Parathyroid adenoma (tissue), 2 donors: ENCODE measurements at regions not wholly inside any gene's neighbourhood (a gene's known extent, or its start where the extent isn't known, plus 50 kb on each side); places are given as distances from the start of the nearest gene placed in this dataset.

Source experiments
- H2AFZ ChIP-seq: fragments of 300-600 bp; sonication (generic); one replicate; pipeline ENCODE4 v1.7.0; 2017; ENCODE audit warnings: antibody characterized with exemption, mild to moderate bottlenecking
- H3K27ac ChIP-seq: fragments of 300-600 bp; sonication (generic); one replicate; pipeline ENCODE4 v1.7.0; 2017
- H3K27me3 ChIP-seq: fragments of 300-600 bp; sonication (generic); one replicate; pipeline ENCODE4 v1.7.0; 2017; ENCODE audit warnings: low read length; ENCODE audit not compliant: control insufficient read depth, insufficient read depth
- H3K36me3 ChIP-seq: fragments of 300-600 bp; sonication (generic); one replicate; pipeline ENCODE4 v1.7.0; 2017; ENCODE audit warnings: low read length; ENCODE audit not compliant: control insufficient read depth, insufficient read depth
- H3K4me1 ChIP-seq: fragments of 300-600 bp; sonication (generic); one replicate; pipeline ENCODE4 v1.7.0; 2017; ENCODE audit warnings: control low read depth
- H3K4me2 ChIP-seq: fragments of 300-600 bp; sonication (generic); one replicate; pipeline ENCODE4 v1.7.0; 2017; ENCODE audit warnings: low read length
- H3K4me3 ChIP-seq: fragments of 300-600 bp; sonication (generic); one replicate; pipeline ENCODE4 v1.7.0; 2017; ENCODE audit warnings: low read depth, low read length
- H3K79me2 ChIP-seq: fragments of 300-600 bp; sonication (generic); one replicate; pipeline ENCODE4 v1.7.0; 2017; ENCODE audit warnings: control low read depth
- H3K9ac ChIP-seq: fragments of 300-600 bp; sonication (generic); one replicate; pipeline ENCODE4 v1.7.0; 2017; ENCODE audit warnings: mild to moderate bottlenecking
- H3K9me3 ChIP-seq: fragments of 300-600 bp; sonication (generic); one replicate; pipeline ENCODE4 v1.7.0; 2017; ENCODE audit warnings: low read length; ENCODE audit not compliant: control insufficient read depth
- TF ChIP-seq, protein P1 (sequence below): fragments of 300-600 bp; sonication (generic); IDR thresholded peaks from one replicate; pipeline ENCODE4 v1.7.0; 2017; ENCODE audit warnings: antibody characterized with exemption, mild to moderate bottlenecking
- donor health status: primary hyperparathyroidism.

DNA sequence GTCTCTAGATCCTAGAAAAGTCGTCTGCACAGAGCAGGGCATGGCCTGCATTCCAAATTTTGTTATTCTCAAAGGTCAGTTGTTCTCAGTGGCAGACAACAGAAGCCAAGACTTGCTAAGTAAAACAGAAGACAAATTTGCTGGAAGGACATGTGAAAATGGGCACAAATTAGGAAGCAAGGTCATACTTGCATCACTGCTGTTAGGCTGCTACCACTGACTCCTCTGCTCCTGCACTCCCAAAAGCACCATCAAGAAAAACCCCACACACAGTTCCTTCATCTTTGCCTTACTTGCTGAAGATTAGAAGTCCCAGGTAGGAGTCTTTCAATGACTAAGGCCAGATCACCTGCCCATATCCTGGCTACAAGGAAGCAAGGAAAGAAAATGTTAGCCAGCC is 69.9 kb upstream of the ATP2C1 start:
- TF ChIP-seq, protein P1, sequence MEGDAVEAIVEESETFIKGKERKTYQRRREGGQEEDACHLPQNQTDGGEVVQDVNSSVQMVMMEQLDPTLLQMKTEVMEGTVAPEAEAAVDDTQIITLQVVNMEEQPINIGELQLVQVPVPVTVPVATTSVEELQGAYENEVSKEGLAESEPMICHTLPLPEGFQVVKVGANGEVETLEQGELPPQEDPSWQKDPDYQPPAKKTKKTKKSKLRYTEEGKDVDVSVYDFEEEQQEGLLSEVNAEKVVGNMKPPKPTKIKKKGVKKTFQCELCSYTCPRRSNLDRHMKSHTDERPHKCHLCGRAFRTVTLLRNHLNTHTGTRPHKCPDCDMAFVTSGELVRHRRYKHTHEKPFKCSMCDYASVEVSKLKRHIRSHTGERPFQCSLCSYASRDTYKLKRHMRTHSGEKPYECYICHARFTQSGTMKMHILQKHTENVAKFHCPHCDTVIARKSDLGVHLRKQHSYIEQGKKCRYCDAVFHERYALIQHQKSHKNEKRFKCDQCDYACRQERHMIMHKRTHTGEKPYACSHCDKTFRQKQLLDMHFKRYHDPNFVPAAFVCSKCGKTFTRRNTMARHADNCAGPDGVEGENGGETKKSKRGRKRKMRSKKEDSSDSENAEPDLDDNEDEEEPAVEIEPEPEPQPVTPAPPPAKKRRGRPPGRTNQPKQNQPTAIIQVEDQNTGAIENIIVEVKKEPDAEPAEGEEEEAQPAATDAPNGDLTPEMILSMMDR = no peak
- Histone ChIP-seq H3K79me2 (no peaks in the 10 kb centered on the region), H3K36me3 (no peaks in the 10 kb centered on the region), H3K27ac (no peak overlapping the region), H3K4me3 (no peak overlapping the region), H3K9me3 (no peaks in the 10 kb centered on the region), H3K9ac (no peak overlapping the region), H3K4me2 (no peak overlapping the region), H3K4me1 (no peaks in the 10 kb centered on the region), H2AFZ (no peak overlapping the region), H3K27me3 (no peaks in the 10 kb centered on the region)

DNA sequence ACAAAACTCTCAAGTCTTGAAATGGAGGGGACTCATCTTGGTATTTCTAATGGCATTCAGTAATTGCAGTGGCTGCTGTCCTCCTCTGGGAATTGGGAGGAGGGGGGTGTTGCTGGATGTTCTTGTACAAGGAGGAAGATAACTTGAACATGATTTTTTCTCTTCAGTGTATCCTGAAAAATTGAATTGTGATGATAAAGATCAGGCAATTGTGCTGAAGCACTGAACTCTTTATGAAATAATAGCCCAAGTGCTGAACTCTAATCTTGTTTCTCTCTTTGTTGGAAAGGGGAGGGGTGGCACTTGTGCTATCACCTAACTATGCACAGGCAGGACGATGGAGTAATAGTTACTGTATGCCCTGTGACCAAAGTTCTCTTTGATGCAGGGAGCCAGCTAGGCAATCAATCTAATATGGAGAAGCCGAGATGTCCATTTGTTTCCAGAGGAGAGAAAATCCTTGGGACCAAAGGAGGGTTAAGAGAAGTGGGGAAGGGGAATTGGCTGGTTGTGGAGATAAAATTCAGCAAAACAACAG is 68.1 kb upstream of the ATP2C1 start:
- Histone ChIP-seq H3K36me3 (no peaks in the 10 kb centered on the region), H3K9me3 (no peaks in the 10 kb centered on the region), H3K4me3 (no peak overlapping the region), H3K27me3 (no peaks in the 10 kb centered on the region), H3K9ac (no peak overlapping the region), H3K27ac (no peak overlapping the region), H3K79me2 (no peaks in the 10 kb centered on the region), H3K4me2 (no peak overlapping the region), H2AFZ (no peak overlapping the region), H3K4me1 (no peaks in the 10 kb centered on the region)
- TF ChIP-seq, protein P1 = no peak

DNA sequence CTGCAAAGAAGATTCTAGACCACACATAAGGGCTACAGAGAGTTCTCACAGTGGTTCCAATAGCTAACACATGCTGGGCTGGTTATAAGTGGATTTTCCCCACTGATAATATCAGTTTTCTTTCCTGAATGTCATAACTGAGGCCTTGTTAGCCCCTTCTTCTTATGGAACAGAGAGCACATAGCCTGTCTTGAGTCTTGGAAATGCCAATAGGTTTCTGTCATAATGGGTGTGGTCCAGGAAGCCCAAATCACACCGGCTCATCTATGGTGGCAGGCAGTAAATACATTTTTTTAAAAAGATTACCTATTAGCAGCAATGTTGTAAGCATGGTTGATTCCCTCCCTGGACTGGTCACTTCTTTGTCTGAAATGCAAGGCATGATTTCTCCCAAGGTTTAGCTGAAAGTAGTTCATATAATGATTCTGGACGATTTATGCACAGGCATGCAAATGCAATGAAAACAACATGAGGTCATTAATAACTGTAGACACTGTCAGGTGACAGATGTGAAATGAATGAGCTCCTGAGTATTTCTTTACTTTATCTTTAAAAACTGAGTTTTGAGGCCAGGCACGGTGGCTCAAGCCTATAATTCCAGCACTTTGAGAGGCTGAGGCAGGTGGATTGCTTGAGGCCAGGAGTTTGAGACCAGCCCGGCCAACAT is 67.2 kb upstream of the ATP2C1 start:
- H3K4me3 ChIP-seq = no peak overlapping the region
- no peaks in the 10 kb centered on the region for H3K9me3 ChIP-seq
- TF ChIP-seq, protein P1 = no peak
- no peaks in the 10 kb centered on the region for H3K4me1 ChIP-seq
- H3K36me3 ChIP-seq = no peaks in the 10 kb centered on the region
- H3K27me3 ChIP-seq = no peaks in the 10 kb centered on the region
- H3K9ac ChIP-seq = no peak overlapping the region
- H3K79me2 ChIP-seq = no peaks in the 10 kb centered on the region
- no peak overlapping the region for H3K4me2 ChIP-seq
- no peak overlapping the region for H3K27ac ChIP-seq
- H2AFZ ChIP-seq = no peak overlapping the region

DNA sequence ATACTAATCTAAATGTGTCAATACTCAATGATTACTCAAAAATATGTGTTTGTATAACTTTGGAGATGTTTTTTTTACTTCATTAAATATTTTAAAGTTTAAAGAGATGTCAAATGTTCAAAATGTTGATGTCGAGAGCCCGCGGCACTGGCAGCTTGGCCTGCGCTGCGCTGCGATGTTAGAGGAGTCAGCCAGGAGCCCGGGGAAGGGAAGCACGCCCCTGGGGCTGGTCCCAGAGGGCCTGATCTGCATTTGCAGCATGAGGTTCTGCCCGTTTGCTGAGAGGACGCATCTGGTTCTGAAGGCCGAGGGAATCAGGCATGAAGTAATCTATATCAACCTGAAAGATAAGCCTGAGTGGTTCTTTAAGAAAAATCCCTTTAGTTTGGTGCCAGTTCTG is 66.4 kb upstream of the ATP2C1 start:
- Histone ChIP-seq H3K79me2 (no peaks in the 10 kb centered on the region), H2AFZ (peak overlapping the region; percentile 9)

More for the DNA sequence above, 66.4 kb upstream of the ATP2C1 start:
- H3K27ac ChIP-seq = no peak overlapping the region
- peak overlapping the region; percentile 11 for H3K4me2 ChIP-seq
- H3K9ac ChIP-seq = no peak overlapping the region
- H3K4me1 ChIP-seq = no peaks in the 10 kb centered on the region
- TF ChIP-seq, protein P1 = no peak
- no peaks in the 10 kb centered on the region for H3K36me3 ChIP-seq
- no peak overlapping the region for H3K4me3 ChIP-seq
- H3K9me3 ChIP-seq = no peaks in the 10 kb centered on the region
- no peaks in the 10 kb centered on the region for H3K27me3 ChIP-seq
